ENCODE measurements at regions not wholly inside any gene's neighbourhood (a gene's known extent, or its start where the extent isn't known, plus 50 kb on each side); places are given as distances from the start of the nearest gene placed in this dataset.

GRCh38 chr1:209412036-209412435, 171.5 kb upstream of the CAMK1G start:
- TF ChIP-seq CTCF (IDR thresholded peaks at IDR 0.05), result no peak
- TF ChIP-seq POLR2A (IDR thresholded peaks at IDR 0.05), result no peak
